AG08395 (cell line): ENCODE measurements at regions not wholly inside any gene's neighbourhood (a gene's known extent, or its start where the extent isn't known, plus 50 kb on each side); places are given as distances from the start of the nearest gene placed in this dataset.
"Not testable (repeated sequence)": the region's sequence is repeated elsewhere in the genome, so short reads cannot be mapped to it uniquely, and the experiment has no call there.

ENCODE experiments used
- DNase-seq: peaks from one replicate; pipeline ENCODE4 v3.0.0; 2012; ENCODE audit warnings: mixed read lengths, low spot score

- DNase-seq = no peak
Measured at GRCh38 chr2:106339609-106340008, 128.6 kb downstream of the RGPD3 start.

- DNase-seq = no peak
Measured at GRCh38 chr2:106339132-106339531, 129.1 kb downstream of the RGPD3 start.

GRCh38 chr2:106338043-106338442 is 130.2 kb downstream of the RGPD3 start:
- DNase-seq = no peak

GRCh38 chr2:106336737-106337136 is 131.5 kb downstream of the RGPD3 start:
- DNase-seq = no peak

- DNase-seq = no peak
Measured at GRCh38 chr2:106336108-106336507, 132.1 kb downstream of the RGPD3 start.

- no peak for DNase-seq
Measured at GRCh38 chr2:106334802-106335201, 133.4 kb downstream of the RGPD3 start.

- not testable (repeated sequence) for DNase-seq
Measured at GRCh38 chr2:106333253-106333873, 134.8 kb downstream of the RGPD3 start.

- no peak for DNase-seq
Measured at GRCh38 chr2:106332054-106332453, 136.2 kb downstream of the RGPD3 start.

GRCh38 chr2:106330384-106331261 is 136.5 kb upstream of the UXS1 start:
- not testable (repeated sequence) for DNase-seq

- DNase-seq = no peak
Measured at GRCh38 chr2:106323337-106324013, 129.4 kb upstream of the UXS1 start.

GRCh38 chr2:106322281-106322680 is 128.2 kb upstream of the UXS1 start:
- no peak for DNase-seq

- DNase-seq = not testable (repeated sequence)
Measured at GRCh38 chr2:106320439-106320838, 126.3 kb upstream of the UXS1 start.

- no peak for DNase-seq
Measured at GRCh38 chr2:106316915-106317314, 122.8 kb upstream of the UXS1 start.

GRCh38 chr2:106314444-106314843 is 120.3 kb upstream of the UXS1 start:
- no peak for DNase-seq

GRCh38 chr2:106311041-106311370 is 116.9 kb upstream of the UXS1 start:
- no peak for DNase-seq

- no peak for DNase-seq
Measured at GRCh38 chr2:106307860-106308259, 113.8 kb upstream of the UXS1 start.

- no peak for DNase-seq
Measured at GRCh38 chr2:106306387-106306786, 112.3 kb upstream of the UXS1 start.

GRCh38 chr2:106304612-106305184 is 110.6 kb upstream of the UXS1 start:
- DNase-seq = no peak

GRCh38 chr2:106299696-106300095 is 105.6 kb upstream of the UXS1 start:
- no peak for DNase-seq

- DNase-seq = peak; percentile 41
Measured at GRCh38 chr2:106296182-106296815, 102.2 kb upstream of the UXS1 start.

- DNase-seq = no peak
Measured at GRCh38 chr2:106294182-106294581, 100.1 kb upstream of the UXS1 start.

GRCh38 chr2:106293271-106293783 is 99.2 kb upstream of the UXS1 start:
- no peak for DNase-seq
